Stimulated activated memory B cell treated with anti-CD40 and anti-IgM and Interleukin-4, amounts not matched to agents 10 μg/mL and 1 μg/mL and 100 μg/mL, for 72 hours (primary cell): ENCODE measurements at regions not wholly inside any gene's neighbourhood (a gene's known extent, or its start where the extent isn't known, plus 50 kb on each side); places are given as distances from the start of the nearest gene placed in this dataset.
"Not testable (repeated sequence)": the region's sequence is repeated elsewhere in the genome, so short reads cannot be mapped to it uniquely, and the experiment has no call there.

Experiments used
- ATAC-seq: fragments of 150-1000 bp; cut with Tn5 transposase; 2 replicates; pipeline ENCODE4 v1.10.0; 2021
- H3K27ac Mint-ChIP-seq: one replicate; pipeline ENCODE4 v1.8.0; 2022; ENCODE audit warnings: mild to moderate bottlenecking, mixed read lengths
- H3K27me3 Mint-ChIP-seq: one replicate; pipeline ENCODE4 v1.8.0; 2022; ENCODE audit warnings: mixed read lengths
- H3K36me3 Mint-ChIP-seq: one replicate; pipeline ENCODE4 v1.8.0; 2022; ENCODE audit warnings: mixed read lengths
- H3K4me1 Mint-ChIP-seq: one replicate; pipeline ENCODE4 v1.8.0; 2022; ENCODE audit warnings: mixed read lengths
- H3K4me3 Mint-ChIP-seq: one replicate; pipeline ENCODE4 v1.8.0; 2022; ENCODE audit warnings: mild to moderate bottlenecking, moderate library complexity, mixed read lengths
- H3K9me3 Mint-ChIP-seq: one replicate; pipeline ENCODE4 v1.8.0; 2022; ENCODE audit warnings: mixed read lengths

- H3K36me3 Mint-ChIP-seq, H3K4me3 Mint-ChIP-seq, H3K27me3 Mint-ChIP-seq, H3K9me3 Mint-ChIP-seq, H3K27ac Mint-ChIP-seq, H3K4me1 Mint-ChIP-seq: not testable (repeated sequence)
- peak; percentile 95 for ATAC-seq
Observed at GRCh38 chr2:87582152-87582551, 165.7 kb upstream of the PLGLB2 start.

GRCh38 chr2:87582579-87582978 is 165.3 kb upstream of the PLGLB2 start:
- not testable (repeated sequence) for H3K9me3 Mint-ChIP-seq, H3K27me3 Mint-ChIP-seq, H3K4me3 Mint-ChIP-seq, H3K27ac Mint-ChIP-seq, H3K36me3 Mint-ChIP-seq, H3K4me1 Mint-ChIP-seq, ATAC-seq

- not testable (repeated sequence) for H3K9me3 Mint-ChIP-seq, H3K27me3 Mint-ChIP-seq, H3K36me3 Mint-ChIP-seq, H3K27ac Mint-ChIP-seq, H3K4me1 Mint-ChIP-seq, ATAC-seq, H3K4me3 Mint-ChIP-seq
Observed at GRCh38 chr2:87583370-87583769, 164.5 kb upstream of the PLGLB2 start.

- H3K4me3 Mint-ChIP-seq, H3K9me3 Mint-ChIP-seq, H3K36me3 Mint-ChIP-seq, ATAC-seq, H3K4me1 Mint-ChIP-seq, H3K27me3 Mint-ChIP-seq, H3K27ac Mint-ChIP-seq: not testable (repeated sequence)
Observed at GRCh38 chr2:87583803-87584202, 164.1 kb upstream of the PLGLB2 start.

GRCh38 chr2:87584268-87584906 is 163.5 kb upstream of the PLGLB2 start:
- ATAC-seq, H3K36me3 Mint-ChIP-seq: not testable (repeated sequence)

GRCh38 chr2:87587934-87588333 is 160.0 kb upstream of the PLGLB2 start:
- H3K4me1 Mint-ChIP-seq, H3K36me3 Mint-ChIP-seq, ATAC-seq, H3K4me3 Mint-ChIP-seq, H3K27me3 Mint-ChIP-seq, H3K9me3 Mint-ChIP-seq, H3K27ac Mint-ChIP-seq: not testable (repeated sequence)

More at GRCh38 chr2:87584268-87584906, 163.5 kb upstream of the PLGLB2 start:
- not testable (repeated sequence) for H3K9me3 Mint-ChIP-seq, H3K4me3 Mint-ChIP-seq, H3K27me3 Mint-ChIP-seq, H3K27ac Mint-ChIP-seq, H3K4me1 Mint-ChIP-seq

GRCh38 chr2:87592974-87593373 is 154.9 kb upstream of the PLGLB2 start:
- H3K9me3 Mint-ChIP-seq, H3K4me3 Mint-ChIP-seq, H3K27me3 Mint-ChIP-seq, H3K27ac Mint-ChIP-seq, H3K36me3 Mint-ChIP-seq, H3K4me1 Mint-ChIP-seq, ATAC-seq: not testable (repeated sequence)

GRCh38 chr2:87593784-87594610 is 153.9 kb upstream of the PLGLB2 start:
- not testable (repeated sequence) for H3K4me1 Mint-ChIP-seq, H3K27me3 Mint-ChIP-seq, H3K9me3 Mint-ChIP-seq, H3K36me3 Mint-ChIP-seq, H3K4me3 Mint-ChIP-seq, ATAC-seq, H3K27ac Mint-ChIP-seq

- ATAC-seq, H3K9me3 Mint-ChIP-seq, H3K4me1 Mint-ChIP-seq, H3K27ac Mint-ChIP-seq, H3K27me3 Mint-ChIP-seq, H3K4me3 Mint-ChIP-seq, H3K36me3 Mint-ChIP-seq: not testable (repeated sequence)
Observed at GRCh38 chr2:87594611-87594992, 153.3 kb upstream of the PLGLB2 start.

- H3K9me3 Mint-ChIP-seq, H3K4me3 Mint-ChIP-seq, ATAC-seq, H3K27me3 Mint-ChIP-seq, H3K36me3 Mint-ChIP-seq, H3K4me1 Mint-ChIP-seq, H3K27ac Mint-ChIP-seq: not testable (repeated sequence)
Observed at GRCh38 chr2:87595017-87595416, 152.9 kb upstream of the PLGLB2 start.

GRCh38 chr2:87600961-87601360 is 146.9 kb upstream of the PLGLB2 start:
- peak; percentile 75 for ATAC-seq
- not testable (repeated sequence) for H3K4me3 Mint-ChIP-seq

GRCh38 chr2:87602118-87602517 is 145.8 kb upstream of the PLGLB2 start:
- not testable (repeated sequence) for H3K27me3 Mint-ChIP-seq, H3K27ac Mint-ChIP-seq, H3K9me3 Mint-ChIP-seq, ATAC-seq, H3K4me3 Mint-ChIP-seq, H3K36me3 Mint-ChIP-seq, H3K4me1 Mint-ChIP-seq

More at GRCh38 chr2:87600961-87601360, 146.9 kb upstream of the PLGLB2 start:
- H3K27ac Mint-ChIP-seq, H3K36me3 Mint-ChIP-seq, H3K4me1 Mint-ChIP-seq, H3K9me3 Mint-ChIP-seq, H3K27me3 Mint-ChIP-seq: not testable (repeated sequence)

- H3K4me1 Mint-ChIP-seq, ATAC-seq, H3K4me3 Mint-ChIP-seq, H3K36me3 Mint-ChIP-seq, H3K27me3 Mint-ChIP-seq, H3K9me3 Mint-ChIP-seq, H3K27ac Mint-ChIP-seq: not testable (repeated sequence)
Observed at GRCh38 chr2:87602728-87603127, 145.2 kb upstream of the PLGLB2 start.

GRCh38 chr2:87603418-87604278 is 144.2 kb upstream of the PLGLB2 start:
- H3K27me3 Mint-ChIP-seq, H3K36me3 Mint-ChIP-seq, ATAC-seq, H3K4me3 Mint-ChIP-seq, H3K9me3 Mint-ChIP-seq, H3K4me1 Mint-ChIP-seq, H3K27ac Mint-ChIP-seq: not testable (repeated sequence)

- not testable (repeated sequence) for H3K9me3 Mint-ChIP-seq, H3K27ac Mint-ChIP-seq, H3K27me3 Mint-ChIP-seq, H3K4me3 Mint-ChIP-seq, H3K4me1 Mint-ChIP-seq, ATAC-seq, H3K36me3 Mint-ChIP-seq
Observed at GRCh38 chr2:87604279-87604818, 143.5 kb upstream of the PLGLB2 start.
